ENCODE measurements at regions not wholly inside any gene's neighbourhood (a gene's known extent, or its start where the extent isn't known, plus 50 kb on each side); places are given as distances from the start of the nearest gene placed in this dataset.

DNA sequence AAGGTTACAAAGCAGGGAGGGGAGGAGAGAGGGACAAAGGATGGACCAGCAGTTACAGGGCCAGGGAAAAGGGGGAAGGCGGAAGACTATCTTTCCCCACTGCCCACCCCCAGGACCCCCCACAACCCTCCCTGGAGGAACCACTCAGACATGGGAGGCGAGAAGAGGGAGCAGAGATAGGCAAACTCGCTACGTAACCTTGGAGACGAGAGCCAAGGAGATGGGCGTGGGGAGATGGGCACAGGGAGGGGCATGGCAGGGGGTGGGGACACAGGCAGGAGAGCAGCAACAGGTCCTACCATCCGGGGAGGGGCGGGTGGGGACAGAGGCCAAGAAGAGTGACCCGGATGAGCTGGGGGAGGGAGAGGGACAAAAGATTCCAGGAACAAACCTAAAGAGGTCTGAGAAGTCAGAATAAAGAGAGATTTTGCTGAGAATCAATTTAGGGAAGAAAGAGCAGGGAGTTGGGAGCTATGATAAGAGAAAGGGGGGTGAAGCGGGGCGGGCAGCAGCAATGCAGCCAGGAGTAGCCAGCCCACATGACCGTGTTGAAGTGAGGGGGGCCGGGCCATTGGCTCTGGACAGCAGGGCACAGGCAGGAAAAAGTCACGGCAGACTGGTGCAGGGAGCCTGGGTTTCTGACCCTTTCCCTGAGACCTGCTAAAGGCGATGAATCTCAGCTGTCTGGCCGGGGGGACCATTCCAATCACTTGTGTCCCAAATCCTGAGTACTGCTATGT, 128.4 kb downstream of the BUD13 start:
- no peaks in the 10 kb centered on the region for H3F3A ChIP-seq (ENCODE audit: insufficient read depth)
- WGBS, 2 experiments (ENCODE audit: low coverage in 1 of 2, low lambda C conversion rate in 2 of 2, missing lambda C conversion rate in 2 of 2): 18 to 22% methylated on average over 10 to 16 of the region's 16 CpGs
- H3K4me1 ChIP-seq (ENCODE audit: insufficient read depth): no peaks in the 10 kb centered on the region
- no peaks in the 10 kb centered on the region for H3K9me2 ChIP-seq (ENCODE audit: insufficient read depth)
- no peak for DNase-seq
- no peak overlapping the region for H3K9ac ChIP-seq
- peaks cover 11% of the 10 kb centered on the region for H3K27me3 ChIP-seq (replicated peaks; ENCODE audit: insufficient read depth)
- H3K9me3 ChIP-seq (ENCODE audit: low read depth): no peaks in the 10 kb centered on the region
- no peak overlapping the region for H3K4me3 ChIP-seq
- no peak overlapping the region for H2AFZ ChIP-seq
- in situ Hi-C loops (cut with MboI): no loop called here
- no peaks in the 10 kb centered on the region for H3K36me3 ChIP-seq (ENCODE audit: low read depth)
- H3K27ac ChIP-seq: no peak overlapping the region
- no peak overlapping the region for H3K4me2 ChIP-seq (ENCODE audit: unreplicated experiment)
- H4K20me1 ChIP-seq (ENCODE audit: insufficient read depth): no peaks in the 10 kb centered on the region
- no peak for TF ChIP-seq EZH2 (IDR thresholded peaks at IDR 0.05; ENCODE audit: insufficient read depth, poor library complexity, severe bottlenecking)
- no peaks in the 10 kb centered on the region for H3K79me2 ChIP-seq (ENCODE audit: insufficient read depth)

DNA sequence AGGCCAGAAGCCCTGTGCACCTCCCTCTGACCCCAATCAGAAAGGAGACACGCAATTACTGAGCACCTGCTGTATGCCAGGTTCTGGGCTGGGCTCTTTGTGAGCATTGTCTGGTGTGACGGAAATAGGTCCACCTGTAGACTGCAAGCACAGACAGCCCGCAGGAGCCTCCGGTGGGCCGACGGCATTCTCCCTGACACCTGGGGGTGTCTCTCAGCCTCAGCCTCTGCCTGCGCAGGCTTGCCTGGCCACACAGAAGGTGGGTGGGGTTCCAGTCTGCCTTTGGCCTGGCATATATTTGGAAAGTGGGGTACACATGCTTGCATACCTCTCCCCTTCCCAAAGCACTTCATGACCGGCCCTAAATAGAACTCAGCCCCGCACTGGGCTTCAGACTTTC, 129.3 kb downstream of the BUD13 start:
- Histone ChIP-seq H3K79me2 (ENCODE audit: insufficient read depth) (no peaks in the 10 kb centered on the region), H4K20me1 (ENCODE audit: insufficient read depth) (no peaks in the 10 kb centered on the region), H2AFZ (no peak overlapping the region), H3K27ac (no peak overlapping the region), H3K4me3 (no peak overlapping the region), H3K27me3 (replicated peaks; ENCODE audit: insufficient read depth) (peaks cover 16% of the 10 kb centered on the region), H3K36me3 (ENCODE audit: low read depth) (no peaks in the 10 kb centered on the region), H3K9me3 (ENCODE audit: low read depth) (no peaks in the 10 kb centered on the region), H3K4me2 (ENCODE audit: unreplicated experiment) (no peak overlapping the region), H3K9me2 (ENCODE audit: insufficient read depth) (no peaks in the 10 kb centered on the region), H3K9ac (no peak overlapping the region), H3F3A (ENCODE audit: insufficient read depth) (no peaks in the 10 kb centered on the region), H3K4me1 (ENCODE audit: insufficient read depth) (no peaks in the 10 kb centered on the region)
- no peak for DNase-seq
- TF ChIP-seq EZH2phosphoT487 (IDR thresholded peaks at IDR 0.05; ENCODE audit: insufficient read depth, low read depth) (no peak), EZH2 (IDR thresholded peaks at IDR 0.05; ENCODE audit: insufficient read depth, poor library complexity, severe bottlenecking) (no peak)
- 34 to 38% methylated on average over 9 of the region's 9 CpGs for WGBS, 2 experiments (ENCODE audit: low coverage in 1 of 2, low lambda C conversion rate in 2 of 2, missing lambda C conversion rate in 2 of 2)
- in situ Hi-C loops (cut with MboI): no loop called here

DNA sequence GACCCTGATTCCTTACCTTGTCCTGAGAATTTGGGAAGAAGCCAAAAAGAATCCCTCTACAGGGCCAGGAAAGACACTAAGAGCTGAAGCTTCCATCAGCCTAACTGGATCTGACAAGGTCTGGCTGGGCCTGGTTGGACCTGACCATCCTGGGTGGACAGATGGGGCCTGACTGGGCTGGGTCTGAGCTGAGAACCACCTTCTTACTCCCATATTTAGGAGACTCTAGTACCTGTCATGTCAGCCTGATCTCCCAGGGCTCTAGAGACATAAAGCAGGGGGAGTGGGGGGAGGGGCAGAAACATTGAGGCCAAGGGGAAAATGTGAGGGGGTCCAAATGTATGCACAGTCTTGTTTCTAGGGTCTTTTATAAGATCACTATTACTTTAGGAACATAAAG, 129.9 kb downstream of the BUD13 start:
- TF ChIP-seq EZH2 (IDR thresholded peaks at IDR 0.05; ENCODE audit: insufficient read depth, poor library complexity, severe bottlenecking) (no peak), EZH2phosphoT487 (IDR thresholded peaks at IDR 0.05; ENCODE audit: insufficient read depth, low read depth) (no peak)
- H2AFZ ChIP-seq: no peak overlapping the region
- H3K4me3 ChIP-seq: no peak overlapping the region
- no peaks in the 10 kb centered on the region for H3K9me2 ChIP-seq (ENCODE audit: insufficient read depth)
- no peaks in the 10 kb centered on the region for H4K20me1 ChIP-seq (ENCODE audit: insufficient read depth)
- no peaks in the 10 kb centered on the region for H3K79me2 ChIP-seq (ENCODE audit: insufficient read depth)
- no peak overlapping the region for H3K9ac ChIP-seq
- no peak overlapping the region for H3K4me2 ChIP-seq (ENCODE audit: unreplicated experiment)
- no peak for DNase-seq
- H3F3A ChIP-seq (ENCODE audit: insufficient read depth): no peaks in the 10 kb centered on the region
- in situ Hi-C loops (cut with MboI): no loop called here
- H3K9me3 ChIP-seq (ENCODE audit: low read depth): no peaks in the 10 kb centered on the region
- peaks cover 22% of the 10 kb centered on the region for H3K27me3 ChIP-seq (replicated peaks; ENCODE audit: insufficient read depth)
- no peaks in the 10 kb centered on the region for H3K4me1 ChIP-seq (ENCODE audit: insufficient read depth)
- H3K36me3 ChIP-seq (ENCODE audit: low read depth): no peaks in the 10 kb centered on the region
- H3K27ac ChIP-seq: no peak overlapping the region

DNA sequence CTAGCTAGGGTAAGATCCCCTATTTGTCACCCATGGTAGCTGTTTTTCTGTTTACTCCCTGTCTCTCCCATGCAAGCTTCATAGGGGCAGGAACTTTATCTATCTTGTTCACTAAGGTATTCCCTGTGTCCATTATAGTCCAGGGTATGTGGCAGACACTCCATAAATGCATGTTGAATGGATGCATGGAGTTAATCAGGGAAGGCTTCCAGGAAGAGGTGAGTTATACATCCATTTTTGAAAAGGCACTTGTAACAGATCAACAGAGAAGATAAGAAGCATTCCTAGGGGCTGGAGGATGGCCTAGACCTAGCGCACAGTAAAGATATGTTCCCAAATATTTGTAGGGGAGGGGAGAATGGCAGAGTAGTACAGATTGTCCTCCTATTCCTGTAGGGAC, 130.3 kb downstream of the BUD13 start:
- no peaks in the 10 kb centered on the region for H3K4me1 ChIP-seq (ENCODE audit: insufficient read depth)
- H3K4me3 ChIP-seq: no peak overlapping the region

More for the DNA sequence above, 130.3 kb downstream of the BUD13 start:
- H3K27me3 ChIP-seq (replicated peaks; ENCODE audit: insufficient read depth): peaks cover 22% of the 10 kb centered on the region
- H3K9me3 ChIP-seq (ENCODE audit: low read depth): no peaks in the 10 kb centered on the region
- 60 to 83% methylated on average over 1 of the region's 1 CpG for WGBS, 2 experiments (ENCODE audit: low coverage in 1 of 2, low lambda C conversion rate in 2 of 2, missing lambda C conversion rate in 2 of 2)
- no peak overlapping the region for H3K4me2 ChIP-seq (ENCODE audit: unreplicated experiment)
- no peaks in the 10 kb centered on the region for H3K79me2 ChIP-seq (ENCODE audit: insufficient read depth)
- no peak for DNase-seq
- TF ChIP-seq EZH2 (IDR thresholded peaks at IDR 0.05; ENCODE audit: insufficient read depth, poor library complexity, severe bottlenecking) (no peak), EZH2phosphoT487 (IDR thresholded peaks at IDR 0.05; ENCODE audit: insufficient read depth, low read depth) (no peak)
- no peak overlapping the region for H3K9ac ChIP-seq
- in situ Hi-C loops (cut with MboI): no loop called here
- H3F3A ChIP-seq (ENCODE audit: insufficient read depth): no peaks in the 10 kb centered on the region
- no peaks in the 10 kb centered on the region for H3K36me3 ChIP-seq (ENCODE audit: low read depth)
- H2AFZ ChIP-seq: no peak overlapping the region
- no peaks in the 10 kb centered on the region for H3K9me2 ChIP-seq (ENCODE audit: insufficient read depth)
- H3K27ac ChIP-seq: no peak overlapping the region
- no peaks in the 10 kb centered on the region for H4K20me1 ChIP-seq (ENCODE audit: insufficient read depth)

Measured in GM23248 (cell line).